ENCODE measurements at regions not wholly inside any gene's neighbourhood (a gene's known extent, or its start where the extent isn't known, plus 50 kb on each side); places are given as distances from the start of the nearest gene placed in this dataset.

GRCh38 chr13:72314210-72314609 lies 413.2 kb downstream of the MZT1 start:
- DNase-seq (ENCODE audit: low spot score), result no peak
- no CpG with 5 or more reads among the region's 2 CpGs for WGBS, 2 donors (ENCODE audit: extremely low coverage in 2 of 2, insufficient read length in 2 of 2, insufficient replicate concordance in 1 of 2)

GRCh38 chr13:72313546-72313945 lies 413.9 kb downstream of the MZT1 start:
- no peak overlapping the region for H4K8ac ChIP-seq (ENCODE audit: low read depth, low read length)
- no peak overlapping the region for H3K9ac ChIP-seq (ENCODE audit: low read depth, low read length, poor library complexity)
- no peak overlapping the region for H2BK120ac ChIP-seq (ENCODE audit: low read depth, low read length)
- H2BK15ac ChIP-seq (ENCODE audit: low read length), result no peak overlapping the region
- no peak overlapping the region for H2AFZ ChIP-seq (ENCODE audit: low read length)
- no peak for DNase-seq (ENCODE audit: low spot score)
- no peaks in the 10 kb centered on the region for H3K9me3 ChIP-seq (replicated peaks in 1 of 2; ENCODE audit: control insufficient read depth in 2 of 2, insufficient read depth in 1 of 2, low read depth in 1 of 2, low read length in 2 of 2)
- peaks cover 0 to 5% of the 10 kb centered on the region in 2 donors for H3K4me1 ChIP-seq (ENCODE audit: control insufficient read depth in 2 of 2, insufficient read depth in 1 of 2, low read depth in 1 of 2, low read length in 2 of 2)
- no peak overlapping the region for H3K4me3 ChIP-seq (ENCODE audit: low read length in 2 of 2)
- H4K91ac ChIP-seq (ENCODE audit: low read depth, low read length, poor library complexity), result no peak overlapping the region
- H2BK5ac ChIP-seq (ENCODE audit: low read length), result no peak overlapping the region
- no peak overlapping the region for H3K23ac ChIP-seq (ENCODE audit: low read depth, low read length, poor library complexity)
- no peaks in the 10 kb centered on the region for H3K27me3 ChIP-seq (ENCODE audit: control insufficient read depth in 3 of 3, insufficient read depth in 3 of 3, low read depth in 1 of 3, low read length in 3 of 3)
- WGBS, 2 donors (ENCODE audit: extremely low coverage in 2 of 2, insufficient read length in 2 of 2, insufficient replicate concordance in 1 of 2), result no CpG with 5 or more reads among the region's 7 CpGs
- H2BK12ac ChIP-seq (ENCODE audit: low read length), result no peak overlapping the region
- H3K4ac ChIP-seq (ENCODE audit: low read length), result no peak overlapping the region
- no peak overlapping the region for H3K18ac ChIP-seq (ENCODE audit: low read length)
- no peaks in the 10 kb centered on the region for H3K36me3 ChIP-seq (replicated peaks in 1 of 2; ENCODE audit: control insufficient read depth in 2 of 2, insufficient read depth in 2 of 2, low read length in 2 of 2)
- H2AK5ac ChIP-seq (ENCODE audit: low read depth, low read length), result no peak overlapping the region
- no peak overlapping the region for H3K4me2 ChIP-seq (ENCODE audit: insufficient read depth, low read length, poor library complexity, severe bottlenecking)
- no peak overlapping the region for H3K27ac ChIP-seq (replicated peaks; ENCODE audit: low read length)
- no peak overlapping the region for H3K14ac ChIP-seq (ENCODE audit: low read length)
- no peaks in the 10 kb centered on the region for H3K79me1 ChIP-seq (ENCODE audit: low read depth, low read length)

More at GRCh38 chr13:72314210-72314609, 413.2 kb downstream of the MZT1 start:
- Histone ChIP-seq H4K91ac (ENCODE audit: low read depth, low read length, poor library complexity) (no peak overlapping the region), H3K4me3 (ENCODE audit: low read length in 2 of 2) (no peak overlapping the region), H3K4ac (ENCODE audit: low read length) (no peak overlapping the region), H2AFZ (ENCODE audit: low read length) (no peak overlapping the region), H3K27me3 (ENCODE audit: control insufficient read depth in 3 of 3, insufficient read depth in 3 of 3, low read depth in 1 of 3, low read length in 3 of 3) (no peaks in the 10 kb centered on the region), H3K18ac (ENCODE audit: low read length) (no peak overlapping the region), H2BK15ac (ENCODE audit: low read length) (no peak overlapping the region), H3K27ac (replicated peaks; ENCODE audit: low read length) (no peak overlapping the region), H3K14ac (ENCODE audit: low read length) (no peak overlapping the region), H3K23ac (ENCODE audit: low read depth, low read length, poor library complexity) (no peak overlapping the region), H2BK5ac (ENCODE audit: low read length) (no peak overlapping the region), H3K79me1 (ENCODE audit: low read depth, low read length) (no peaks in the 10 kb centered on the region), H3K4me1 (ENCODE audit: control insufficient read depth in 2 of 2, insufficient read depth in 1 of 2, low read depth in 1 of 2, low read length in 2 of 2) (peaks cover 0 to 5% of the 10 kb centered on the region in 2 donors), H3K4me2 (ENCODE audit: insufficient read depth, low read length, poor library complexity, severe bottlenecking) (no peak overlapping the region), H2BK120ac (ENCODE audit: low read depth, low read length) (no peak overlapping the region), H4K8ac (ENCODE audit: low read depth, low read length) (no peak overlapping the region), H3K9me3 (replicated peaks in 1 of 2; ENCODE audit: control insufficient read depth in 2 of 2, insufficient read depth in 1 of 2, low read depth in 1 of 2, low read length in 2 of 2) (no peaks in the 10 kb centered on the region), H3K36me3 (replicated peaks in 1 of 2; ENCODE audit: control insufficient read depth in 2 of 2, insufficient read depth in 2 of 2, low read length in 2 of 2) (no peaks in the 10 kb centered on the region), H2BK12ac (ENCODE audit: low read length) (no peak overlapping the region), H3K9ac (ENCODE audit: low read depth, low read length, poor library complexity) (no peak overlapping the region), H2AK5ac (ENCODE audit: low read depth, low read length) (no peak overlapping the region)

GRCh38 chr13:72303941-72304746 lies 423.3 kb downstream of the MZT1 start:
- H4K8ac ChIP-seq (ENCODE audit: low read depth, low read length), result no peak overlapping the region
- no peak overlapping the region for H2BK120ac ChIP-seq (ENCODE audit: low read depth, low read length)
- no peak overlapping the region for H3K18ac ChIP-seq (ENCODE audit: low read length)
- no peak overlapping the region for H3K9ac ChIP-seq (ENCODE audit: low read depth, low read length, poor library complexity)
- no peak overlapping the region for H3K4me2 ChIP-seq (ENCODE audit: insufficient read depth, low read length, poor library complexity, severe bottlenecking)
- peaks cover 0 to 6% of the 10 kb centered on the region in 2 donors for H3K4me1 ChIP-seq (ENCODE audit: control insufficient read depth in 2 of 2, insufficient read depth in 1 of 2, low read depth in 1 of 2, low read length in 2 of 2)
- no peak overlapping the region for H2BK15ac ChIP-seq (ENCODE audit: low read length)
- H2AFZ ChIP-seq (ENCODE audit: low read length), result peak overlapping the region; percentile 46
- H2AK5ac ChIP-seq (ENCODE audit: low read depth, low read length), result no peak overlapping the region
- H4K91ac ChIP-seq (ENCODE audit: low read depth, low read length, poor library complexity), result no peak overlapping the region
- no peak overlapping the region for H2BK5ac ChIP-seq (ENCODE audit: low read length)
- H3K27ac ChIP-seq (replicated peaks; ENCODE audit: low read length), result no peak overlapping the region
- no peaks in the 10 kb centered on the region for H3K36me3 ChIP-seq (replicated peaks in 1 of 2; ENCODE audit: control insufficient read depth in 2 of 2, insufficient read depth in 2 of 2, low read length in 2 of 2)
- WGBS, 2 donors (ENCODE audit: extremely low coverage in 2 of 2, insufficient read length in 2 of 2, insufficient replicate concordance in 1 of 2), result no CpG with 5 or more reads among the region's 7 CpGs
- H3K79me1 ChIP-seq (ENCODE audit: low read depth, low read length), result no peaks in the 10 kb centered on the region
- H3K27me3 ChIP-seq (ENCODE audit: control insufficient read depth in 3 of 3, insufficient read depth in 3 of 3, low read depth in 1 of 3, low read length in 3 of 3), result no peaks in the 10 kb centered on the region
- no peak for DNase-seq (ENCODE audit: low spot score)
- no peak overlapping the region for H3K14ac ChIP-seq (ENCODE audit: low read length)
- no peak overlapping the region for H3K4ac ChIP-seq (ENCODE audit: low read length)
- no peak overlapping the region for H3K4me3 ChIP-seq (ENCODE audit: low read length in 2 of 2)
- H3K9me3 ChIP-seq (replicated peaks in 1 of 2; ENCODE audit: control insufficient read depth in 2 of 2, insufficient read depth in 1 of 2, low read depth in 1 of 2, low read length in 2 of 2), result no peaks in the 10 kb centered on the region
- H3K23ac ChIP-seq (ENCODE audit: low read depth, low read length, poor library complexity), result no peak overlapping the region
- H2BK12ac ChIP-seq (ENCODE audit: low read length), result no peak overlapping the region

- Histone ChIP-seq H3K4me1 (ENCODE audit: control insufficient read depth in 2 of 2, insufficient read depth in 1 of 2, low read depth in 1 of 2, low read length in 2 of 2) (peaks cover 0 to 1% of the 10 kb centered on the region in 2 donors), H2AK5ac (ENCODE audit: low read depth, low read length) (no peak overlapping the region), H2BK120ac (ENCODE audit: low read depth, low read length) (no peak overlapping the region), H3K14ac (ENCODE audit: low read length) (no peak overlapping the region), H3K18ac (ENCODE audit: low read length) (no peak overlapping the region), H3K36me3 (replicated peaks in 1 of 2; ENCODE audit: control insufficient read depth in 2 of 2, insufficient read depth in 2 of 2, low read length in 2 of 2) (no peaks in the 10 kb centered on the region), H3K23ac (ENCODE audit: low read depth, low read length, poor library complexity) (no peak overlapping the region), H2AFZ (ENCODE audit: low read length) (no peak overlapping the region), H4K91ac (ENCODE audit: low read depth, low read length, poor library complexity) (no peak overlapping the region), H3K4ac (ENCODE audit: low read length) (no peak overlapping the region), H2BK5ac (ENCODE audit: low read length) (no peak overlapping the region), H2BK15ac (ENCODE audit: low read length) (no peak overlapping the region), H3K9ac (ENCODE audit: low read depth, low read length, poor library complexity) (no peak overlapping the region), H3K9me3 (replicated peaks in 1 of 2; ENCODE audit: control insufficient read depth in 2 of 2, insufficient read depth in 1 of 2, low read depth in 1 of 2, low read length in 2 of 2) (peaks cover 0 to 5% of the 10 kb centered on the region in 2 donors), H3K79me1 (ENCODE audit: low read depth, low read length) (no peaks in the 10 kb centered on the region), H2BK12ac (ENCODE audit: low read length) (no peak overlapping the region), H4K8ac (ENCODE audit: low read depth, low read length) (no peak overlapping the region), H3K27ac (replicated peaks; ENCODE audit: low read length) (no peak overlapping the region), H3K27me3 (ENCODE audit: control insufficient read depth in 3 of 3, insufficient read depth in 3 of 3, low read depth in 1 of 3, low read length in 3 of 3) (no peaks in the 10 kb centered on the region), H3K4me2 (ENCODE audit: insufficient read depth, low read length, poor library complexity, severe bottlenecking) (no peak overlapping the region), H3K4me3 (ENCODE audit: low read length in 2 of 2) (no peak overlapping the region)
- no CpG with 5 or more reads among the region's 3 CpGs for WGBS, 2 donors (ENCODE audit: extremely low coverage in 2 of 2, insufficient read length in 2 of 2, insufficient replicate concordance in 1 of 2)
- no peak for DNase-seq (ENCODE audit: low spot score)
These were observed 429.2 kb upstream of the DACH1 start for GRCh38 chr13:72296246-72296645.

All from neuronal stem cell (in vitro differentiated cells).